Stomach (tissue), 8 donors: ENCODE measurements at regions not wholly inside any gene's neighbourhood (a gene's known extent, or its start where the extent isn't known, plus 50 kb on each side); places are given as distances from the start of the nearest gene placed in this dataset.

Source experiments
- DNase-seq, 2 donors: peaks; one replicate each; pipeline versions ENCODE4 v3.0.0 to v3.0.0-alpha.2; 2013 to 2019
- H3K27ac ChIP-seq, 5 donors: fragments of 200-600 bp in 4 of 5; sonication (generic) in 4 of 5; one replicate each; pipeline ENCODE4 v1.5.1; 2013 to 2019; ENCODE audit warnings: mild to moderate bottlenecking in 1 of 5, moderate library complexity in 1 of 5
- H3K27me3 ChIP-seq, 3 donors: fragments of 200-600 bp; sonication (generic); one replicate each; pipeline ENCODE4 v1.5.1; 2017 to 2019; ENCODE audit warnings: mixed run types in 1 of 3
- H3K36me3 ChIP-seq, 4 donors: fragments of 200-600 bp; sonication (generic); 1 replicate in 3 of 4; 2 replicates in 1 of 4; pipeline ENCODE4 v1.5.1; 2016 to 2019
- H3K4me1 ChIP-seq, 4 donors: fragments of 200-600 bp; sonication (generic); one replicate each; pipeline ENCODE4 v1.5.1; 2016 to 2019
- H3K4me3 ChIP-seq, 4 donors: fragments of 200-600 bp; sonication (generic) in 3 of 4; one replicate each; pipeline ENCODE4 v1.5.1; 2016 to 2019; ENCODE audit warnings: mild to moderate bottlenecking in 1 of 4
- H3K9me3 ChIP-seq, 4 donors: fragments of 200-600 bp; sonication (generic); one replicate each; pipeline ENCODE4 v1.5.1; 2016 to 2019
- EP300 ChIP-seq: sonication (generic); formaldehyde crosslinking; IDR thresholded peaks from one replicate; pipeline ENCODE4 v1.6.1; 2017; ENCODE audit warnings: antibody characterized with exemption
- POLR2A ChIP-seq, 4 donors: fragments of 450-650 bp; IDR thresholded peaks; one replicate each; pipeline ENCODE4 v1.6.1; 2016; ENCODE audit warnings: antibody characterized with exemption in 4 of 4, control low read depth in 2 of 4, mild to moderate bottlenecking in 1 of 4, moderate library complexity in 1 of 4
- POLR2AphosphoS5 ChIP-seq, 3 donors: sonication (generic); formaldehyde crosslinking; IDR thresholded peaks; one replicate each; pipeline ENCODE4 v1.6.1; 2016; ENCODE audit warnings: antibody characterized with exemption in 3 of 3
- WGBS, 5 donors: extraction: QIAGEN DNeasy Blood & Tissue Kit in 3 of 5; methylation state at CpG; one replicate each; pipeline versions ENCODE4 v1.1.5 to v1.1.7; 2013 to 2018; 5-methylcytosine and 5-hydroxymethylcytosine counted together
- intact Hi-C: fragments of 100-400 bp; cut with DNase I; formaldehyde crosslinking; loops from one replicate; pipeline ENCODE4 v1.15.1; 2023; ENCODE audit warnings: low total_unique reads
- TF ChIP-seq, protein P1 (sequence below), 7 experiments: fragments of 450-650 bp in 4 of 7; fragments of 200-600 bp in 3 of 7; sonication (generic) in 3 of 7; IDR thresholded peaks; one replicate each; pipeline ENCODE4 v1.5.1; 2016 to 2019; ENCODE audit warnings: antibody characterized with exemption in 7 of 7, control low read depth in 2 of 7, mild to moderate bottlenecking in 1 of 7
- donor health status: healthy with polysubstance abuse.
- donor health status: Bipolar disorder and iron deficiency.
- donor health status: healthy.

DNA sequence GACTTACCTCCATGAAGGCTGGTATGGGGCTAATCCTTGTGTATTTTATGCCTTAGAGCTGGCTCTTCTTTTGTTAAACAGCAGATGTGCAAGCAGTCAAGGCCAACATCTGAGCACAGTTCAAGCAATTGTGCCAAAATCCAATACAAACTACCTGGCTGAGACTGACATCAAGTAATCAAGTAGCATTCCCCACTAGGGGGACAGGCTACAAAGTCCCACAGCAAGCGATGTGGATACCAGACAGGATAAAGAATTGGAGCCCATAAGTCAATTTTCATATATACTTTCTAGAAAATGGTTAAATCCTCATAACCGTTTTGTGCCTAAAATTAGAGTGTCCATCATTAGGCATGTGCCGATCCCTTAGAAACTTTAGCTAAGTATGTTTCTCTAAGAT, 675.8 kb downstream of the DIAPH3 start:
- Histone ChIP-seq H3K36me3 (no peaks in the 10 kb centered on the region), H3K4me3 (no peak overlapping the region), H3K27ac (no peak overlapping the region), H3K27me3 (no peaks in the 10 kb centered on the region), H3K9me3 (no peaks in the 10 kb centered on the region), H3K4me1 (peaks cover 0 to 20% (median 8%) of the 10 kb centered on the region in 4 donors)
- no peak for DNase-seq
- TF ChIP-seq EP300 (no peak), POLR2A (IDR thresholded peaks at IDR 0.05) (no peak), POLR2AphosphoS5 (IDR thresholded peaks at IDR 0.05) (no peak)
- intact Hi-C loops, result no loop called here
- whole genome bisulfite sequencing, 5 donors, result 77 to 87% (median 85%) methylated on average over 3 of the region's 3 CpGs

DNA sequence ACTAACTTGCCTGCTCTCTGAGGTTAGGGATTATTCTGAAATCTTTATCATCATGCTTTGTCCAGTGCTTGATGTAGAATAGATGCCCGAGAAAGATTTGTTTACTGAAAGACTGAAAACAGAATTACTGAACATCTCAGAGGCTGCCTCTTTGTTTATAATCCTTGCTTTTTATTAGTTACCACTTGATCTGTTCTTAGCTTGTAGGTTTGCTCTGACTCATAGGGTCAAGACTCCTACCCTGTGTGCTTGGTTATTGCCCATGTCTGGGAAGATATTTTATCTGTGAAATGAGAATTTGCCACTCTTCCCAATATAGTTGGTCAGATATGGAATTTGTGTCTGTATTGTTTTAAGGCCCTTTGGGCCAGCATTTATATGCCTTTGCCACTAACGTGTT, 675.3 kb downstream of the DIAPH3 start:
- Histone ChIP-seq H3K4me3 (no peak overlapping the region), H3K27me3 (no peaks in the 10 kb centered on the region), H3K4me1 (peaks cover 0 to 15% (median 7%) of the 10 kb centered on the region in 4 donors), H3K36me3 (no peaks in the 10 kb centered on the region), H3K9me3 (no peaks in the 10 kb centered on the region), H3K27ac (no peak overlapping the region)
- TF ChIP-seq POLR2A (IDR thresholded peaks at IDR 0.05), result no peak
- TF ChIP-seq EP300, result no peak
- TF ChIP-seq POLR2AphosphoS5 (IDR thresholded peaks at IDR 0.05), result no peak
- TF ChIP-seq, protein P1, sequence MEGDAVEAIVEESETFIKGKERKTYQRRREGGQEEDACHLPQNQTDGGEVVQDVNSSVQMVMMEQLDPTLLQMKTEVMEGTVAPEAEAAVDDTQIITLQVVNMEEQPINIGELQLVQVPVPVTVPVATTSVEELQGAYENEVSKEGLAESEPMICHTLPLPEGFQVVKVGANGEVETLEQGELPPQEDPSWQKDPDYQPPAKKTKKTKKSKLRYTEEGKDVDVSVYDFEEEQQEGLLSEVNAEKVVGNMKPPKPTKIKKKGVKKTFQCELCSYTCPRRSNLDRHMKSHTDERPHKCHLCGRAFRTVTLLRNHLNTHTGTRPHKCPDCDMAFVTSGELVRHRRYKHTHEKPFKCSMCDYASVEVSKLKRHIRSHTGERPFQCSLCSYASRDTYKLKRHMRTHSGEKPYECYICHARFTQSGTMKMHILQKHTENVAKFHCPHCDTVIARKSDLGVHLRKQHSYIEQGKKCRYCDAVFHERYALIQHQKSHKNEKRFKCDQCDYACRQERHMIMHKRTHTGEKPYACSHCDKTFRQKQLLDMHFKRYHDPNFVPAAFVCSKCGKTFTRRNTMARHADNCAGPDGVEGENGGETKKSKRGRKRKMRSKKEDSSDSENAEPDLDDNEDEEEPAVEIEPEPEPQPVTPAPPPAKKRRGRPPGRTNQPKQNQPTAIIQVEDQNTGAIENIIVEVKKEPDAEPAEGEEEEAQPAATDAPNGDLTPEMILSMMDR (IDR thresholded peaks at IDR 0.05), result no peak
- intact Hi-C loops, result no loop called here
- WGBS, 5 donors, result 63 to 79% (median 72%) methylated on average over 2 of the region's 2 CpGs
- DNase-seq, result no peak

DNA sequence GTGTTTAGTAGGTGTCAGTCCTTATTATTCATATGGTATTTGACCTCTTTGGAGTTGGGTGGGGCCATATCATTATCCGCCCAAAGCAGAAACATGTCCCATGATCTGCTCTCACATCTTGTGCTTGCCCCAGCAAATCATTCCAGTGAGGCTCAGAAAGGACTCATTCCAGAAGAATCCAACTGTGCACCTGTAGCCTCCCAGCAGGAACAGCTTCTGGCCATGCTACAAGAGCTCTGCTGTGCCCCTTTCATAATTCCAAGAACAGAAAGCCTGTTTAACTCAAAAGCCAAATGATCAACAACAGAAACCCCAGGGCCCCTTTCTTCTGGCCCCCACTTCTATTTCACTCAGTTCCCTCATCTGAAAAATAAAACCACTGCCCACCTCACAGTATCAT, 673.1 kb downstream of the DIAPH3 start:
- no peak for TF ChIP-seq EP300
- TF ChIP-seq, protein P1 (IDR thresholded peaks at IDR 0.05), result no peak
- TF ChIP-seq POLR2AphosphoS5 (IDR thresholded peaks at IDR 0.05), result no peak
- no peak for TF ChIP-seq POLR2A (IDR thresholded peaks at IDR 0.05)
- Histone ChIP-seq H3K27me3 (no peaks in the 10 kb centered on the region), H3K9me3 (no peaks in the 10 kb centered on the region), H3K36me3 (no peaks in the 10 kb centered on the region), H3K4me1 (peaks cover 0 to 20% (median 9%) of the 10 kb centered on the region in 4 donors), H3K4me3 (no peak overlapping the region), H3K27ac (no peak overlapping the region)
- intact Hi-C loops, result no loop called here
- DNase-seq, result no peak
- WGBS, 5 donors, result 69 to 100% (median 93%) methylated on average over 1 of the region's 1 CpG

DNA sequence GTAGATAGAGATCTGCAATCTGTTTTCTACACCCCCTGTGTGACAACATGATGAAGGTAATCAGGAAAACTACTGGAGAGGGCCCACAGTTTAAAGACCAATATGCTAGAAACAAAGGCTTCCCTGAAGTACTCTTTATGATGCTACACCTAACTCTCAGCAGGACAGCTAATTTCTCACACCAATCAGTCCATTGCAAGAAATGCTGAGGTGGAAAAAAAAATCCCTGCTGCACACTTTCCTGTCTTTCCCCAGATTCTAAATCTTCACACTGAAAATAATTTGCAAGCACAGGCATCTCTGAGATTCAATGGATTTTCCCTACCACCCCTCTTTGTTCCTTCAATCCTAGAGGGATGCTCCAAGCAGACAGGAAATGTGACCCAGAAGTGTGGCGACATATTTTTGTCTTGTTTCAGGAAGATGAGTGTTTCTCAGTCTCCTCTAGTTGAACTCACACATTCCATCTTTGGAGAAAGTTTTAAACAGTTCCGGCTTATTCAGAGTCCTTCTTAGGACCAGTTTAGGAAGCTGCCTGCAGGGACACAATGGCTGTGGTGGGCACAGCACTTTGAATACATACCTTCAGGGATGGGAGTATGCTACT, 671.6 kb downstream of the DIAPH3 start:
- no peaks in the 10 kb centered on the region for H3K27me3 ChIP-seq
- no peaks in the 10 kb centered on the region for H3K9me3 ChIP-seq
- H3K36me3 ChIP-seq, result no peaks in the 10 kb centered on the region
- intact Hi-C loops, result no loop called here
- H3K27ac ChIP-seq, result no peak overlapping the region
- DNase-seq, result no peak
- TF ChIP-seq POLR2A (IDR thresholded peaks at IDR 0.05) (no peak), EP300 (no peak), POLR2AphosphoS5 (IDR thresholded peaks at IDR 0.05) (no peak)
- TF ChIP-seq, protein P1 (IDR thresholded peaks at IDR 0.05), result no peak
- WGBS, 5 donors, result 57 to 85% (median 81%) methylated on average over 2 of the region's 2 CpGs
- no peak overlapping the region for H3K4me3 ChIP-seq
- H3K4me1 ChIP-seq, result peaks cover 0 to 20% (median 9%) of the 10 kb centered on the region in 4 donors

DNA sequence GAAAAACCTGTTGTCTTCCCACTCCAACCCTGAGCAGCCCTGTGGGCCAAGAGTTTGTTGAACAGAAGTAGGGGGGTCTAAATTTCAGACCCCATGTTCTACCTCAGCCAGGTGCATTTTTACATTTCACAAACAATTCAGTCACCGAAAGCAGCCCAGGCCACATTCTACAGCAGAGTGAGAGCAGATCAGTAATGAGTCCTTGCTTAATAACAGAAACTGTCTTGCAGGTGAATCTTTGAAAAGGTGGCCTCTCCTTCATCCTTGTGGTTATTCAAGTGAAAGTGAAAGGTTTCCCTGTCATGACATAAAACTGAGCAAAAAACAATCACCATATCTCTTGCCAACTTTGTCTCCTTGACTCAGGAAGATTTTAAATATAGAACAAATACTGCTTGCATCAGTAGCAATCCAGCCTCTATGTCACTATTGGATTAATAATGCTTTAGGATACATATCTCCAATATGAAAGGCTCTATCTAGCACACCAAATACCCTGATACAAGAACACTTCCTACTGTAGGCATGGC, 670.2 kb downstream of the DIAPH3 start:
- H3K4me3 ChIP-seq, result no peak overlapping the region
- intact Hi-C loops, result no loop called here
- H3K4me1 ChIP-seq, result peaks cover 0 to 17% (median 7%) of the 10 kb centered on the region in 4 donors
- no peak overlapping the region for H3K27ac ChIP-seq
- no peaks in the 10 kb centered on the region for H3K9me3 ChIP-seq
- 89 to 100% (median 94%) methylated on average over 1 of the region's 1 CpG for WGBS, 5 donors
- no peaks in the 10 kb centered on the region for H3K36me3 ChIP-seq
- DNase-seq, result no peak
- no peaks in the 10 kb centered on the region for H3K27me3 ChIP-seq
- TF ChIP-seq POLR2A (IDR thresholded peaks at IDR 0.05), result no peak
- TF ChIP-seq EP300, result no peak
- no peak for TF ChIP-seq POLR2AphosphoS5 (IDR thresholded peaks at IDR 0.05)
- TF ChIP-seq, protein P1 (IDR thresholded peaks at IDR 0.05), result no peak
